GM19395 (cell line): ENCODE measurements at regions not wholly inside any gene's neighbourhood (a gene's known extent, or its start where the extent isn't known, plus 50 kb on each side); places are given as distances from the start of the nearest gene placed in this dataset.

Experiments used
- ATAC-seq: cut with Tn5 transposase; IDR thresholded peaks from one replicate; pipeline ENCODE4 v1.9.1; 2021; ENCODE audit warnings: mild to moderate bottlenecking, moderate library complexity; ENCODE audit not compliant: unreplicated experiment

GRCh38 chr12:127209318-127209717 is 1057.7 kb upstream of the TMEM132C start:
- ATAC-seq = no peak

GRCh38 chr12:127214186-127214585 is 1052.8 kb upstream of the TMEM132C start:
- ATAC-seq = no peak

- ATAC-seq = no peak
These were observed 1044.0 kb upstream of the TMEM132C start for GRCh38 chr12:127223011-127223410.

- ATAC-seq = no peak
These were observed 1043.2 kb upstream of the TMEM132C start for GRCh38 chr12:127223731-127224130.

GRCh38 chr12:127230843-127231260 is 1036.1 kb upstream of the TMEM132C start:
- ATAC-seq = no peak

- no peak for ATAC-seq
These were observed 1035.6 kb upstream of the TMEM132C start for GRCh38 chr12:127231371-127231770.

GRCh38 chr12:127233016-127233415 is 1034.0 kb upstream of the TMEM132C start:
- ATAC-seq = no peak

GRCh38 chr12:127235761-127236160 is 1031.2 kb upstream of the TMEM132C start:
- ATAC-seq = no peak

GRCh38 chr12:127236491-127236890 is 1030.5 kb upstream of the TMEM132C start:
- ATAC-seq = no peak

- ATAC-seq = no peak
These were observed 1029.8 kb upstream of the TMEM132C start for GRCh38 chr12:127237151-127237550.

GRCh38 chr12:127238107-127238506 is 1028.9 kb upstream of the TMEM132C start:
- no peak for ATAC-seq

- no peak for ATAC-seq
These were observed 1027.2 kb upstream of the TMEM132C start for GRCh38 chr12:127239781-127240180.

GRCh38 chr12:127240249-127240929 is 1026.6 kb upstream of the TMEM132C start:
- no peak for ATAC-seq

- ATAC-seq = no peak
These were observed 1025.7 kb upstream of the TMEM132C start for GRCh38 chr12:127241072-127241817.

- ATAC-seq = no peak
These were observed 1022.0 kb upstream of the TMEM132C start for GRCh38 chr12:127245009-127245408.

- no peak for ATAC-seq
These were observed 1021.5 kb upstream of the TMEM132C start for GRCh38 chr12:127245437-127245836.

GRCh38 chr12:127247937-127248336 is 1019.0 kb upstream of the TMEM132C start:
- no peak for ATAC-seq

GRCh38 chr12:127249428-127249827 is 1017.5 kb upstream of the TMEM132C start:
- no peak for ATAC-seq

GRCh38 chr12:127253797-127254327 is 1013.1 kb upstream of the TMEM132C start:
- no peak for ATAC-seq

GRCh38 chr12:127254420-127254955 is 1012.5 kb upstream of the TMEM132C start:
- no peak for ATAC-seq

- no peak for ATAC-seq
These were observed 1009.5 kb upstream of the TMEM132C start for GRCh38 chr12:127257366-127257935.
